Activated naive CD4-positive, alpha-beta T cell treated with anti-CD3 and anti-CD28 coated beads for 36 hours (primary cell): ENCODE measurements at regions not wholly inside any gene's neighbourhood (a gene's known extent, or its start where the extent isn't known, plus 50 kb on each side); places are given as distances from the start of the nearest gene placed in this dataset.

Source experiments
- CTCF ChIA-PET: fragments of 350-600 bp; sonication (Branson Sonifier 250); formaldehyde crosslinking; loops from one replicate; lab custom pipeline; 2021; ENCODE audit warnings: antibody characterized with exemption; lab: Charles Lee
- DNase-seq: peaks from one replicate; pipeline ENCODE4 v3.0.0-alpha.2; 2020
- H3K27ac Mint-ChIP-seq: one replicate; pipeline ENCODE4 v1.8.0; 2021; ENCODE audit warnings: mild to moderate bottlenecking, mixed read lengths
- H3K27me3 Mint-ChIP-seq: one replicate; pipeline ENCODE4 v1.8.0; 2021; ENCODE audit warnings: low read depth, mixed read lengths
- H3K36me3 Mint-ChIP-seq: one replicate; pipeline ENCODE4 v1.8.0; 2021; ENCODE audit warnings: low read depth, mixed read lengths
- H3K4me1 Mint-ChIP-seq: one replicate; pipeline ENCODE4 v1.8.0; 2021; ENCODE audit warnings: low read depth, mixed read lengths
- H3K4me3 Mint-ChIP-seq: one replicate; pipeline ENCODE4 v1.8.0; 2021; ENCODE audit warnings: mild to moderate bottlenecking, moderate library complexity, mixed read lengths
- H3K9me3 Mint-ChIP-seq: one replicate; pipeline ENCODE4 v1.8.0; 2021; ENCODE audit warnings: mixed read lengths
- intact Hi-C: fragments of 100-400 bp; cut with micrococcal nuclease; formaldehyde crosslinking; loops from one replicate; pipeline ENCODE4 v1.15.1; 2023

DNA sequence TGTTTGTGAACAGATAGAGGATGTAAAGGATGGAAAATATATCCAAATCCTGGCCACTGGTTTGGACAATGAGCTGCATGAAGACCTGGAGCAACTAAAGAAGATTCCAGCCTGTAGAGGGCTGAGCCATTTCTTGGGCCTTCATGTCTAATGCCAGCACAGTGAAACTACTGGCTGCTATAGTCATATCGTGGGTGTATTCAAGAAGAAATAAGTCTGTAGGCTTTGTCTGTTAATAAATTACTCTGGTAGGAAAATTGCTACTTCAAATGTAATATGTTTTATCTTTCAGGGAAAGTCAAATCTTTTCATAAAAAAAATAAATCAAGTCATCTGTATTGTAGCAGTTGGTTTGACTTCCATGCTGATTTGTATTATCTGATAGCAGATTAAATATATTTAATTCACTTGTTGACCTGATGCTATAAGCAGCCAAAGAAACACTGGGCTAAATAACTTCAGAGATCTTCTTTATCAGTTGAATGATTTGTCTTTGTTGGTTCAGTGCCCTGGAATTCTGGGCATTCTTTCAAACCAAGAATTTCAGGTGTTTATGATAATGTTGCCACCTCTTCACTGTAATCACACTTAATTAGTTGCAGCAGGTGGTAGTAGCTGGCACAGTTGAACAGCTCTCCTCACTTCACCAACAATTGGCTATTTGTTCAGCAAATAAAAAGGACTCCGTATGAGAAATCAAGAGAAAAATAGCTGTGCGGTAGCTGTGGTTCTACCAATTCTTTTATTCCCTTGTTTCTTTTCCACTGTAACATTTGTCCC, 1109.5 kb downstream of the NSUN3 start:
- DNase-seq = no peak
- Mint-ChIP-seq H3K9me3 (peaks cover 4% of the 10 kb centered on the region), H3K4me1 (no peaks in the 10 kb centered on the region), H3K36me3 (no peaks in the 10 kb centered on the region), H3K27me3 (no peaks in the 10 kb centered on the region), H3K27ac (no peak overlapping the region), H3K4me3 (no peak overlapping the region)
- intact Hi-C loops = no loop called here
- CTCF ChIA-PET = no interaction called here

DNA sequence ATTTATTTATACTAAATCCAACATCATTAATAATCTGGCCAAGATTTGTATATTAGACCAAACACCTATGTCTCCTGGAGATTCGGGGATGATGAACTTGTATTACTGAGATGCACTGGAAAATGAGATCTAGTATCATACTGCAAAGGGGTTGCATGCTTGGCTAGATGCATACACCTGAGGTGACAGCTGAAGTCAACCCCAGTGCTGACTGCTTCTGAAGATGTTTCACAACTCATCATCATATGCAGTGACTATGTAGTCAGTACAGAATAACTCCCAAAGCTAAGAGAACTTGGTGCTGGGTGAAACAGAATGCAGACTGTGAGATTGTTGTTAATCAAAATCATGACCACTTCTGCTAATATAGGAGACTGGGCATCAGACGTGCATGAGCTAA, 1114.2 kb downstream of the NSUN3 start:
- intact Hi-C loops = no loop called here
- no peaks in the 10 kb centered on the region for H3K36me3 Mint-ChIP-seq
- no peak for DNase-seq
- H3K4me3 Mint-ChIP-seq = no peak overlapping the region
- no peaks in the 10 kb centered on the region for H3K27me3 Mint-ChIP-seq
- CTCF ChIA-PET = no interaction called here
- no peaks in the 10 kb centered on the region for H3K4me1 Mint-ChIP-seq
- peaks cover 7% of the 10 kb centered on the region for H3K9me3 Mint-ChIP-seq
- H3K27ac Mint-ChIP-seq = no peak overlapping the region

DNA sequence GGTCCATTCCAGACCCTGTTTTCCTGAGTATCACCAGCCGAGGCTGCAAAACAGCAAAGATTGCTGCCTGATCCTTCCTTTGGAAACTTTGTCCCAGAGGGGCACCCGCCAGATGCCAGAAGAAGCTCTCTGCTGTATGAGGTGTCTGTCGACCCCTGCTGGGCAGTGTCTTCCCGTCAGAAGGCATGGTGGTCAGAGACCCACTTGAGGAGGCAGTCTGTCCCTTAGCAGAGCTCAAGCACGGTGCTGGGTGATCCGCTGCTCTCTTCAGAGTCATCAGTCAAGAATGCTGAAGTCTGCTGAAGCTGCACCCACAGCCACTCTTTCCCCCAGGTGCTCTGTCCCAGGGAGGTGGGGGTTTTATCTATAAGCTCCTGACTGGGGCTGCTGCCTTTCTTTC, 1121.2 kb downstream of the NSUN3 start:
- Mint-ChIP-seq H3K36me3 (no peaks in the 10 kb centered on the region), H3K9me3 (peaks cover 12% of the 10 kb centered on the region), H3K4me1 (no peaks in the 10 kb centered on the region), H3K4me3 (no peak overlapping the region), H3K27me3 (no peaks in the 10 kb centered on the region), H3K27ac (no peak overlapping the region)
- intact Hi-C loops = no loop called here
- DNase-seq = no peak
- CTCF ChIA-PET = no interaction called here

DNA sequence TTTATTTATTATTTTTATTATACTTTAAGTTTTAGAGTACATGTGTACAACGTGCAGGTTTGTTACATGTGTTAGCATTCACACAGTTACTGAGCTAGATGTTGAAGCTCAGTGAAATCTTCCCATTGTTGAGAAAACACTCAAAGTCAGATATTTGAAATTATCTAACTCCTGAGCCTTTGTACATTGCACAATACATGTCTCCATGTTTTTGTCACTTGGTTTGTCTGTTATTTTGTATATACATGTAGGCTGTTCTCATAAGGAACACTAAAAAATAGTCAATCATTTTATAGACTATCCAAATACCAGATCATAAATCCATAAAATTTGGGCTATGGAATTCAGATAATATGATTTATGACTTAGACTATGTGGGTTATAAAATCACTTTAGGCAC, 1126.5 kb downstream of the NSUN3 start:
- H3K4me1 Mint-ChIP-seq = no peaks in the 10 kb centered on the region
- H3K27ac Mint-ChIP-seq = no peak overlapping the region
- no peaks in the 10 kb centered on the region for H3K9me3 Mint-ChIP-seq
- no peaks in the 10 kb centered on the region for H3K27me3 Mint-ChIP-seq
- H3K36me3 Mint-ChIP-seq = no peaks in the 10 kb centered on the region
- intact Hi-C loops = no loop called here
- CTCF ChIA-PET = no interaction called here
- no peak overlapping the region for H3K4me3 Mint-ChIP-seq
- DNase-seq = no peak

- Mint-ChIP-seq H3K9me3 (peaks cover 4% of the 10 kb centered on the region), H3K27ac (no peak overlapping the region), H3K36me3 (no peaks in the 10 kb centered on the region), H3K4me1 (no peaks in the 10 kb centered on the region), H3K4me3 (no peak overlapping the region), H3K27me3 (no peaks in the 10 kb centered on the region)
- DNase-seq = no peak
- CTCF ChIA-PET = no interaction called here
- intact Hi-C loops = no loop called here
Observed at GRCh38 chr3:95197661-95198060, 1134.8 kb downstream of the NSUN3 start.

- no peak for DNase-seq
- Mint-ChIP-seq H3K27ac (no peak overlapping the region), H3K27me3 (no peaks in the 10 kb centered on the region), H3K4me3 (no peak overlapping the region), H3K9me3 (peaks cover 10% of the 10 kb centered on the region), H3K36me3 (no peaks in the 10 kb centered on the region), H3K4me1 (no peaks in the 10 kb centered on the region)
- intact Hi-C loops = no loop called here
- CTCF ChIA-PET = interaction anchor here (0.7 kb wide), 1 partner anchor 109 kb away, joined by 3 read pairs; no protein-coding TSS in a partner anchor
Observed at GRCh38 chr3:95200384-95200783, 1137.5 kb downstream of the NSUN3 start.

DNA sequence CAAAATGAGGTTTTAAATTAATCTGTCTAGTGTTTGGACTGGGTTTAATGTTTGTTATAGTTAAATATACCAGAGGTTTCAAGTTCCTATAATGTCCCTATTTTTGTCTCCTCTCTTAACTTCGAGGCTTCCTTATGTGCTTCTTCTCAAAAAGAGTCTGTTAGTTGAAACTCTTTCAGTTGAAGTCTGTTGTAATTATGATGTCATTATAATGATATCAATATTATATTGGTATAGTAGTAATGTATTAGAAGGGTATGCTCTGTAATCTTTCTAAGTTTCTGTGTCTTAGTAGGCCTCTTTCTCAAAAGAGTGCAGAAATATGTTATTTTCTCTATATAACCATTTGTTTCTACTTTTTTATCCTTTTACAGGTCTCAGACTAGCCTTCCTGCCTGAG, 1148.0 kb downstream of the NSUN3 start:
- intact Hi-C loops = no loop called here
- no peaks in the 10 kb centered on the region for H3K36me3 Mint-ChIP-seq
- H3K4me3 Mint-ChIP-seq = no peak overlapping the region

DNA sequence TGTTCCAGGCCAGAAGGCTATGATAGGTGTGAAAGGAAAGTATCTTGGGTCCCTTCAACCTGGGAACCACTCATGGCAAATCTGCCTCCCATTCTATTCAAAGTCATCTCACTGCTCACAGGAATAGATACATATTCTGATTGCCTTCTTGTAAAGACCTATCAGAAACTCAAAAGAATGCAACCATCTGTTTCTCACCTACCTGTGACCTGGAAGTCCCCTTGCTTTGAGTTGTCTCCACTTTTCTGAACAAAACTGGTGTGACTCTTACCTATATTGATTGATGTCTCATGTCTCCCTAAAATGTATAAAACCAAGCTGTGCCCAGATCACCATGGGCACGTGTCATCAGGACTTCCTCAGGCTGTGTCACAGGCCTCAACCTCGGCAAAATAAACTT, 1149.3 kb downstream of the NSUN3 start:
- H3K27me3 Mint-ChIP-seq = no peaks in the 10 kb centered on the region
- no peaks in the 10 kb centered on the region for H3K36me3 Mint-ChIP-seq
- H3K4me3 Mint-ChIP-seq = no peak overlapping the region
- no peaks in the 10 kb centered on the region for H3K4me1 Mint-ChIP-seq
- H3K9me3 Mint-ChIP-seq = peaks cover 11% of the 10 kb centered on the region
- no peak for DNase-seq
- intact Hi-C loops = no loop called here
- CTCF ChIA-PET = no interaction called here
- no peak overlapping the region for H3K27ac Mint-ChIP-seq

More for the DNA sequence above, 1148.0 kb downstream of the NSUN3 start:
- Mint-ChIP-seq H3K4me1 (no peaks in the 10 kb centered on the region), H3K27me3 (no peaks in the 10 kb centered on the region), H3K27ac (no peak overlapping the region), H3K9me3 (peaks cover 6% of the 10 kb centered on the region)
- CTCF ChIA-PET = no interaction called here
- no peak for DNase-seq

DNA sequence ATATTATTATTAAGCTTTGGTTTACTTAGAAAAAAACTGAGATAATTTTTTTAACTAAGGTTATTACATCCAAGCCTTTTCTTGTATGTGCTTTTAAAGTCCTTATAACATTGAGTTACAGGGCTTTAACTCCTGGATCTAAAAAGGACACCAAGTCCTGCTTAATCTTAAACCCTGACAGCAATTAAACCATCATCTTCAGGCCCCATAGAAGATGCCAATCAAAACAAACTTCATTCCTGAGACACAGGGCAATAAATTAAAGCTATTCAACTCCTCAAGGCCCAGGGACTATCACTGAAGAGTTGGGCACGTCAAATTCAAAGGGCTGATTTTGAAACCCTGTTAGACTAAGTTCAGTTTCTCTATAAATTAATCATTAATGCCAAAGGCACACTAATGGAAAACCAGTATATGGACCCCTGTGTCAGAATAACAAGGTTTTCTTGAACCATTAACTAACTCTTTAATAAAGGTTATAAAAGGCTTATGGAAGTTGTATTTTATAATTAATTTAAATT, 1152.6 kb downstream of the NSUN3 start:
- CTCF ChIA-PET = no interaction called here
- H3K9me3 Mint-ChIP-seq = peaks cover 14% of the 10 kb centered on the region
- no peak overlapping the region for H3K4me3 Mint-ChIP-seq

DNA sequence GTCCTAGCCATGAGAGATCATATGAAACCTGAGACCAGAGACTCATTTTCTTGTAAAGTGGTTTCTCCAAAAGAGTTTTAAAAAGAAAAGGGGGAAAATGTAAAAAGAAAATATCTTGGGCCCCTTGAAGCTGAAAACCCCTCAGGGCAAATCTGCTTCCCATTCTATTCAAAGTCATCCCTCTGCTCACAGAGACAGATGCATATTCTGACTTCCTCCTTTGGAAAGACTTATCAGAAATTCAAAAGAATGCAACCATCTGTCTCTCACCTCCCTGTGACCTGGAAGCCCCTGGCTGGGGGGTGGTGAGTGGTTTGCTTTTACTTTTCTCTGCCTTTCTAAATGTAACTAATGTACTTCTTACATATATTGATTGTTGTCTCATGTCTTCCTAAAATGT, 1154.8 kb downstream of the NSUN3 start:
- Mint-ChIP-seq H3K4me1 (no peaks in the 10 kb centered on the region), H3K27ac (no peak overlapping the region), H3K36me3 (no peaks in the 10 kb centered on the region), H3K9me3 (peaks cover 10% of the 10 kb centered on the region), H3K27me3 (no peaks in the 10 kb centered on the region), H3K4me3 (no peak overlapping the region)
- intact Hi-C loops = no loop called here
- DNase-seq = no peak
- CTCF ChIA-PET = no interaction called here

More for the DNA sequence above, 1152.6 kb downstream of the NSUN3 start:
- Mint-ChIP-seq H3K27me3 (no peaks in the 10 kb centered on the region), H3K36me3 (no peaks in the 10 kb centered on the region), H3K27ac (no peak overlapping the region), H3K4me1 (no peaks in the 10 kb centered on the region)
- DNase-seq = no peak
- intact Hi-C loops = no loop called here

- no peak for DNase-seq
- Mint-ChIP-seq H3K27me3 (no peaks in the 10 kb centered on the region), H3K36me3 (no peaks in the 10 kb centered on the region), H3K4me3 (no peak overlapping the region), H3K27ac (no peak overlapping the region), H3K4me1 (no peaks in the 10 kb centered on the region), H3K9me3 (peaks cover 10% of the 10 kb centered on the region)
- CTCF ChIA-PET = no interaction called here
- intact Hi-C loops = no loop called here
Observed at GRCh38 chr3:95218484-95218883, 1155.6 kb downstream of the NSUN3 start.

GRCh38 chr3:95226437-95226836, 1163.6 kb downstream of the NSUN3 start:
- intact Hi-C loops = no loop called here
- Mint-ChIP-seq H3K4me3 (no peak overlapping the region), H3K27ac (no peak overlapping the region), H3K36me3 (no peaks in the 10 kb centered on the region), H3K4me1 (no peaks in the 10 kb centered on the region), H3K9me3 (peaks cover 9% of the 10 kb centered on the region), H3K27me3 (no peaks in the 10 kb centered on the region)
- no peak for DNase-seq
- CTCF ChIA-PET = no interaction called here

- Mint-ChIP-seq H3K36me3 (no peaks in the 10 kb centered on the region), H3K4me1 (no peaks in the 10 kb centered on the region), H3K27ac (no peak overlapping the region), H3K27me3 (no peaks in the 10 kb centered on the region), H3K4me3 (no peak overlapping the region), H3K9me3 (peaks cover 9% of the 10 kb centered on the region)
- no peak for DNase-seq
- intact Hi-C loops = no loop called here
- CTCF ChIA-PET = no interaction called here
Observed at GRCh38 chr3:95227092-95227491, 1164.2 kb downstream of the NSUN3 start.
